SW 1271 (cell line): ENCODE measurements at regions not wholly inside any gene's neighbourhood (a gene's known extent, or its start where the extent isn't known, plus 50 kb on each side); places are given as distances from the start of the nearest gene placed in this dataset.
"Not testable (repeated sequence)": the region's sequence is repeated elsewhere in the genome, so short reads cannot be mapped to it uniquely, and the experiment has no call there.

Experiments
- DNase-seq, 2 experiments: peaks; one replicate each; lab custom pipeline; 2025; lab: John Stamatoyannopoulos, UW

DNA sequence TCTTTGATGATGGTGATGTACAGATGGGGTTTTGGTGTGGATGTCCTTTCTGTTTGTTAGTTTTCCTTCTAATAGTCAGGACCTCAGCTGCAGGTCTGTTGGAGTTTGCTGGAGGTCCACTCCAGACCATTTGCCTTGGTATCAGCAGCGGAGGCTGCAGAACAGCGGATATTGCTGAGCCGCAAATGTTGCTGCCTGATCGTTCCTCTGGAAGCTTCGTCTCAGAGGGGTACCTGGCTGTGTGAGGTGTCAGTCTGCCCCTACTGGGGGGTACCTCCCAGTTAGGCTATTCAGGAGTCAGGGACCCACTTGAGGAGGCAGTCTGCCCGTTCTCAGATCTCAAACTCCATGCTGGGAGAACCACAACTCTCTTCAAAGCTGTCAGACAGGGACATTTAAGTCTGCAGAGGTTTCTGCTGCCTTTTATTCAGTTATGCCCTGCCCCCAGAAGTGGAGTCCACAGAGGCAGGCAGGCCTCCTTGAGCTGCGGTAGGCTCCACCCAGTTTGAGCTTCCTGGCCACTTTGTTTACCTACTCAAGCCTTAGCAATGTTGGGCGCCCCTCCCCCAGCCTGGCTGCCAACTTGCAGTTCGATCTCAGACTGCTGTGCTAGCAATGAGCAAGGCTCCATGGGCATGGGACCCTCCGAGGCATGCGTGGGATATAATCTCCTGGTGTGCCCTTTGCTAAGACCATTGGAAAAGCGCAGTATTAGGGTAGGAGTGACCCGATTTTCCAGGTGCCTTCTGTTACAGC, 264.5 kb downstream of the MATN1 start:
- not testable (repeated sequence) for DNase-seq

DNA sequence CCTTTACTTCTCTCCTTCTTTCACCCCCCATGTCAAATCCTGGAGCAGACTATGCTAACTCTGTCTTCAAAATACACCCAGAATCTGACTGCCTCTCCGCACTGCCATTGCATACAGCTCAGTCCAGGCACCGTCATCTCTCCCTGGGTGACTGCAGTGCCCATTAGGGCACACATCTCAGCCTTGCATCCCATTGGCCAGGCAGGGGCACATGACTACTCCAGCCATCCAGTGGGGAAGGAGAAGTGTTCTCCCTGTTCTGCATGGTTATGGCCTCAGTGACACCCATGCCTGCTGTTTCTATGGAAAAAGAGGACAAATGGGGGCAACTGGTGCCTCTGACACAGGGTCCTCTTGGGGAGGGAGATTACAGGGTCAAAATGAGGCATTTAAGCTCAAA, 270.5 kb downstream of the MATN1 start:
- DNase-seq, result no peak

DNA sequence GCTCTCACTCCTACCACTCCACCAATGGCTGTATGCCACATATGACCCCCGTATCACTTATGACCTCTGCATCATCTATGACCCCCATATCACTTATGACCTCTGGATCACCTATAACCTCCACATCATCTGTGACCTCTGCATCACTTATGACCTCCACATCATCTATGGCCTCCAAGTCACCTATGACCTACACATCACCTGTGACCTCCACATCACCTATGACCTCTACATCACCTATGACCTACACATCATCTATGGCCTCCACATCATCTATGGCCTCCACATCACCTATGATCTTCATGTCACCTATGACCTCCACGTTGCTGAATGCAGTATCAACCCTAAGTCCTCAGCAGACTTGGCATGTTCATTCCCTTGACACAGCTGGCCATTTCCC, 271.2 kb downstream of the MATN1 start:
- DNase-seq, result no peak

DNA sequence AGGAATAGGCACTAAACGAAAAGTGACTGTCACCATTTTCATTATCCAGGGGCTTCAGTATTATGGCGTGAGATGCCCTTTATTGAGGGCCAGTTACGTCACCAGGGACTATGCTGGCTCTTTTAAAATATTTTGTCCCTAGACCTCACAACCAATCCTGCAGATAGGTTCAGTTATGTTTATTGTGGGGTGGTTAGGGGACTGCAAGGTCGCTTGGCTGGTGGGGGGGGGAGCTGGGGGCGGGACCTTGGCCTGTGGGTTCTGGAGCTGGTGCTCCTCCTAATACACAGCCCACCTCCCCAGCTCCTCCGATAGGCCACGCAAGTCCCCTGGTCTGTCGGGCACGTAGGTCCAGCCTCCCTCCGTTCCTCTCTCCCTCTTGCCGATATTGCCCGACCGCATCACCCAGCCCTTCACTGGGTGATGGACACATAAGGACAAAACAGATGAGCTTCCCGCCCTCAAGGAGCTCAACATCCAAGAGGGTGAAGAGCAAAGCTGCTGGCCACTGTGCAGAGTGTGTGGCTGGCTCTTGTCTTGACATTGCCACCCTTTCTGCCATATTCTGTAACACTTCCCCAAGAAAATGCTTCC, 271.8 kb downstream of the MATN1 start:
- DNase-seq, result no peak

DNA sequence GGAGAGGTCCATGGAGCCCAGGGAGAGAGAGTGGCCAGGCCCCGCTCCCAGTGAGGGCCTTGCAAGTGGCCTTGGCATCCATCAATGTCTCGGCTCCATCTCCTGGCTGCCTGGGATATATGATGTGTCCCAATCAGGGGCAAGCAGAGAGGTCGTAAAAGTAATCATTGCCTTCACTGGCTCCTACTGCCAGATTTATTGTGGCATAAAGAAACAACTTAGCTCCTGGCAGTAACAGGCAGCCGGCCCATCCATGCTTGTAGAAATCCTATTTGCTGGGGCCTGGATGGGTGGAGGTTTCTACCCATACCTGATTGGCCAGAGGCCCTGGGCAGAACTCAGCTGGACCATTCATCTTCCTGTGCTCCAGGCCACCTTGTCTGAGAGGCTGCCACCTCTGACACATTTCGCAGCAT, 272.6 kb downstream of the MATN1 start:
- DNase-seq, result no peak

DNA sequence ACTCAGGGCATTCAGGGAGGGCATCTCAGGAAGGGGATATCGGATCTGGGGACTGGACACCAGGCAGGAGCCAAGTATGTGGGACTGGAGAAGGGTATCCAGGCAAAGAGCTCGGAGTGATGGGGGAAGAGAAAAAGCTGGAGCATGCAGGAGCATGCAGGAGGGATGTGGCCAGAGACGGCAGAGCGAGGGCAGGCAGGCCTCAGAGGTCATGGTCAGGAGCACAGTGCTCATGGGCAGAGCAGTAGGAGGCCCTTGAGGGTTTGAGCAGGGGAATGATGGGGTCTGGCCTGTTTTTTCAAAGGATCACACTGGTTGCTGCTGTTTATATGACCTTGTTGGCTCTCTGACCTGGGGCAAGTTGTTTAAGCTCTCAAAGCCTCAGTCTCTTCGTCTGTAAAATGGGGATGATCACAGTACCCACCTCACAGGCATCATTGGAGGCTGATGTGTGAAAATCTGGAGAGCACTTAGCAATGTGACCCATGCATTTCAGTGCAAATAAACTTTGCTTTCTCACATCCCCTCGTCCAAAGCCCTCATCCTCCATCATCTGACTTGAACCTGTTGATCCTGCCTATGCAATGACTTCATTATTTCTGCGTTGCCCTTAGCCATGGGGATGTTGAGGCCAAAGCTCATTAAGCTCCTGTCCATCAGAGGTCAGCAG, 273.1 kb downstream of the MATN1 start:
- DNase-seq, result no peak

DNA sequence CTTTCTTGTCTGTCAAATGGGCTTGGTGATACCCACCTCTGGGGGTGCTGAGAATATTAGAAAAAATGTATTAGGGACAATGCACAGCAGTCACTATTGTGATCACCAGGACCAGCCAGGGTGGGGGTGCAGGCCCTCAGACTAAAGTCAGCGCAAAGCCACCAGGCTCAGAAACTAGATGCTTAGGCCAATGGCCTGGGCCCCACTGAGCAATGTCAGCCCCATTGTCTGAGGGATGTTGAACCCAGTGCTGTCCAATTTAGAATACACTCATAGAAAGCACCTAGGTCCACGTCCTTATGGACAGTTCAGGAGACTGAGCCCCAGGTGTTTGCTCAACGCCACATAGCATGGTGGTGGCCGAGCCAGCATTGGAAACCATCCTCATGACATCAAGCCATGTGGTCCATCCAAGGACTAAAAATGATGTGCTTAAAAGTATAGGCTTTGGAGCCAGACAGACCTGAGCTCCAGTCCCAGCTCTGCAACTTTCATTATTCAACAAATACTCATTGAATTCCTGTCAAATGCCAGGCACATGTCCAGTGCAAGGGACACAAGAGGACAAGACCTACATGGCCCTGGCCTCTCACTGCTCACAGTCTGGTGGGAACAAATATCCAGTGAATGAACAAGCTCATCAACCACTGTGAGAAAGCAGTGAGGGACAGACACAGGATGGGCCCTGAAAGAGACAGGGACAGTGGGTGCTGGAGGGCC, 273.8 kb downstream of the MATN1 start:
- no peak for DNase-seq

DNA sequence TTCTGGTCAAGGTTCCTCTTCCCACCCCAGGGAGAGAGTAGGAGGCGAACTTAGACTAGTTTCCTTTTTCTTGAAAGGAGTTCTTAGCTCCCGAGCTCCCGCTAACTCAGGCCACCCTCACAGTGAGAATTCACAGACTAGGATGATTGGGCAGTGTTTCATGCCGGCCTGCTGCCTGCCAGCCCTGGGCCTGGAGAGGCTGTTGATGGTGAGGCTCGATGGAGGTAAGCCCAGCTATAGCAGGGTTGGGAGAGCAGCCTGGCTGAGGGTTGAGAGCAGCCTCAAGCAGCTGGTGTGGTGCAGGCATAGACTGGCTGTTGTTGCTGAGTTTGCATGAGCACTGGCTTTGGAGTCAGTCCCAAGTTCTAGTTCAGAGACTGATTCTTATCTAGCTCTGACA, 274.4 kb downstream of the MATN1 start:
- no peak for DNase-seq

DNA sequence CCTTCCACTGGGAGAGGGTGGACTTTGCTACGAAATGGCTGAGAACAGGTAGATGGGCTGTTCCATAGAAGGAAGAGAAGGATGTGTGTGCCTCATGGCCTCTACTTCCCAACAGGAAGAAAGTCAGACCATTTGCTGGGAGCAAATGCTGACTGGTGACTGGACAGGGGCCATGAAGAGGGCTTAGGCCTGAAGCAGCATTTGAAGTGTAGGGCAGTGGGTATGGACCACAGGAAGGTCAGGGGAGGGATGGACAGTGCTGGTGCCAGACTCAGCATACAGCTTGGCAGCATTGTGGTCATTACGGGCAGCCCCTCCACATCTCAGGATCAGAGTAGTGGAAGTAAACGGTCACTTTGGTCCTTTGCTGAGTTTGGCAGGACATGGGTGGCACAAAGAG, 275.7 kb downstream of the MATN1 start:
- DNase-seq, result no peak

DNA sequence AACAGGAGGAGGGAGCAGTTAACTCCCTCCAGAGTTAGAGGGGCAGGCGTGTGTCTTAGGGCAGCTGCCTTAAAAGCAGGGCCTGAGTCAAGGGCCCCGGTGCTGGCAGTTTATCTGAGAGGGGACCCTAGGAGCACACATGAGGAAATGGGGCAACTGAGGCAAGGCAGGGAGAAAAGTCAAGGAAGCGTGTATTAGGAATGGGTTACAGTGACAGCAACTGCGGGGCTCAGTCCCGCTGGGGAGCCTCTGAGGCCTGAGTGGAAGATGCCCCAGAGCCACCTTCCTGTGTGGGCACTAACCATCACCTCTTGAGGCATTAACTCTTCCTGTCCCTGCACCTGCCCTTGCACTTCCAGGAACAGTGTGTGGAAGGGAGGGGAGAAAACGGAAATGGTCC, 276.3 kb downstream of the MATN1 start:
- no peak for DNase-seq

DNA sequence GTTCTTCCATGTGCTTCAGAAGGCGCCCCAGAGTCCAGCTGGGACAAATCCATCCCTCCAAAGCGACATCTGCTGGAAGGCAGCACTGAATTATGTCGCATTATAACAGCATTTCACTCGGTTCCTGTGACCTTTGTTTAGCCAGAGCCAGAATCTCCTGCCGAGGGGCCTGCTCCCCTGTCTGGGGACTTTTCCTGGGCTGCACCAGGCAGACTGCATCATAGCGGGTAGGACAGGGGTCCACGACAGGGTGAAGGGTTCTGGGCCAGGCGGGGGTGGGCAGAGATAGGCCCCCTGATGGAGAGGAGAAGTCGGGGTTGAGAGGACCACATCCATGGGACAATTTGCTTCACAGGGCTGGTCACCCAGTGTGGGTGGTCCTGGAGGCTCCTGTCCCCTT, 276.9 kb downstream of the MATN1 start:
- no peak for DNase-seq

DNA sequence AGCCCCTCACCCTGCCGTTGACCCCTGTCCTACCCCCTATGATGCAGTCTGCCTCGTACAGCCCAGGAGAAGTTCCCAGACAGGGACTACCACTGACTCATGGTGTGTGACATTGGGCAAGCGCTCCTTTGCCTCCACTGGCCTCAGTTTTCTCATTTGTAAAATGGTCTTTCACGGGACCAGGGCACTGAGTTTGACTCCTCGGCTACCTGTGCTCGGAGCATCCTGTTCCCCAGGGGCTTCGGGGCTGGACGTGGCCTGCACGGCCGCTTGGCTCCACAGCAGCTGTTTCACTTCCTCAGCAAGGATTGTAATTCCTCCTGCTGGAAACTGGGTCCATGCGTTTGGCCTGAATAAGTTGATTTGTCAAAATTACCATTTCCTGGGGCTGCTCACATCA, 277.3 kb downstream of the MATN1 start:
- no peak for DNase-seq

DNA sequence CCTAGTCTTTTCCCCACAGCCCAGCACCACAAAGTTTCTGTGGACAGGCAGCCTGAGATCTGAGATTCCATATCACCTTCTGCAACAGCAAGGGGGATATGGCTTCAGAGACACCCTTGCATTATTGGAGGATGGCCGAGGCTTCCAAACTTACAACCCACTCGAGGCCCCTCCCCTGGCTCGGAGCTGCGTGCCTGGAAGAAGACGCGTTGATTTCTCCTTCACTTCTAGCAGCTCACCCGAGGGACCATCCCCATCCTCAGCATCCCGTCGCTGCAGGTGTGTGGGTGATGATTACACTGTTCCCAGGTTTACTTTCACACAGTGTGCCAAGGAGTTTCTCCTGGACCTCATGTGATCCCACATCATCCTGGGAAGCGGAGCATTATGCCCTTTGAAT, 277.9 kb downstream of the MATN1 start:
- DNase-seq, result no peak

DNA sequence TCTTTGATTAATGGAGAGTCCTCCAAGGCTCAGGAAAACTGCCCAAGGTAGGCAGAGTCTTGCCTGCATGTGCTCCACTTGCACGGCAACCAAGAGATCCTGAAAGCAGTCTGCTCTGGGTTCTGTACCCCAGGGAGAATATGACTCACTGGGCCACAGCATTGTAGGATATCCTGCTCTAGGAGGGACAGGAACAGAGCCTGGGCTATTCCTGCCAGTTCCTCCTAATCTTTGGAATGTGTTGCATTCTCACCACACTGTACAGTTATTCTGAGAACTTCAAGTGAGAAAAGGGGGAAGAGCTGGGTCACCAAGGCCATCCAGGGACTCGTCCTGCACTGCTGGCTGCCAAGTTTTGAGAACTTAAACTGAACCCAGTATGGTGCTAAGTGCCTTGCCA, 278.5 kb downstream of the MATN1 start:
- DNase-seq, result no peak

DNA sequence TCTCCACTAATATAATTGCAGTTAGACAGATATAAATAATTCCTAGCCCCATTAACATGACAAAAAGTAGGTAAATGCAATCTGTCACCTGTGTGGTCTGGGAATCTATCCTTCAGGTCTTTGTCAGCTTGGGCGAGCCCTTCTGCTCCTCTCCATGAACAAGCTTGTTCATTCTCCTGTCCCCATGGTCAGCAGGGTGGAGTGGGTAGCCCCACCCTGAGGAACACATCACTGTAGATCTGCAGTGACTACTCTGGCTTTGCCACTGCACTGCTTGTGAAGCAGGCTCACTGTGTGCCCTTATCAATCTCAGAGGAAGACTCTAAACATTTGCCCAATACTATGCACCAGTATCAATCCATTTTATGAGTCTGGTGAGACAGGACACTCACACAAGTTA, 279.0 kb downstream of the MATN1 start:
- no peak for DNase-seq

DNA sequence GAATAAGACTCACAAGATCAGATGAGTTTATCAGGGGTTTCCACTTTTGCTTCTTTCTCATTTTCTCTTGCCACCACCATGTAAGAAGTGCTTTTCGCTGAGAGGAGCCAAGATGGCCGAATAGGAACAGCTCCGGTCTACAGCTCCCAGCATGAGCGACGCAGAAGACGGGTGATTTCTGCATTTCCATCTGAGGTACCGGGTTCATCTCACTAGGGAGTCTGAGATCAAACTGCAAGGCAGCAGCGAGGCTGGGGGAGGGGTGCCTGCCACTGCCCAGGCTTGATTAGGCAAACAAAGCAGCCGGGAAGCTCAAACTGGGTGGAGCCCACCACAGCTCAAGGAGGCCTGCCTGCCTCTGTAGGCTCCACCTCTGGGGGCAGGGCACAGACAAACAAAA, 285.1 kb downstream of the MATN1 start:
- DNase-seq, result not testable (repeated sequence)

DNA sequence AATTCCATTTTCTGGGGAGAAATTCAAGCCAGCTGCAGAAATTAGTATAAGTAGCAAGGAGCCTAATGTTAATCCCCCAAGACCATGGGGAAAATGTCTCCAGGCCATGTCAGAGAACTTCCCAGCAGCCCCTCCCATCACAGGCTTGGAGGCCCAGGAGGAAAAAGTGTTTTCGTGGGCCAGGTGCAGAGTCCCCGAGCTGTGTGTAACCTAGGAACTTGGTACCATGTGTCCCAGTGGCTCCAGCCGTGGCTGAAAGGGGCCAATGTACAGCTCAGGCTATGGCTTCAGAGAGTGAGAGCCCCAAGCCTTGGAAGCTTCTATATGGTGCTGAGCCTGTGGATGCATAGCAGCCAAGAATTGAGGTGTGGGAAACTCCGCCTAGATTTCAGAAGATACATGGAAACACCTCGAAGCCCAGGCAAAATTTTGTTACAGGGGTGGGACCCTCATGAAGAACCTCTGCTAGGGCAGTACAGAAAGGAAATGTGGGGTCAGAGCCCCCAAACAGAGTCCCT, 286.3 kb downstream of the MATN1 start:
- DNase-seq, result no peak

DNA sequence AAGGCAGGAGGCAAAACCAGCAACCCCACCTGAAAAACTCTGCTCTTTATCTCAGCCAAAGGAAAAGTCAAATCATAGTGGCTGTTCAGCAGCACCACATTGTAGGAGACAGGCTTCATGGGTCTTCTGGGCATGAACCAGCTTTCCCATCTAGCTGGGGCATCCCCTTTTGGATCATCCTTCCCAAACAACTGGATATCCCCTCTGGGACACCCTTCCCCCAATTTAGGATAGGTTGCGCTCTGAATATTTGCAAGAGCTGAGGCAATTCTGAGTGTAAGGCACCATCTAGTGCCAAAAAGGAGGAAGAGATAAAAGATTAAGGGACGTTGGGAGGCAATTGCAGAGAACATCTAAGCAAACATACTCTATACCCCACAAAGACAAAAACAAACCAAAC, 295.8 kb downstream of the MATN1 start:
- no peak for DNase-seq

DNA sequence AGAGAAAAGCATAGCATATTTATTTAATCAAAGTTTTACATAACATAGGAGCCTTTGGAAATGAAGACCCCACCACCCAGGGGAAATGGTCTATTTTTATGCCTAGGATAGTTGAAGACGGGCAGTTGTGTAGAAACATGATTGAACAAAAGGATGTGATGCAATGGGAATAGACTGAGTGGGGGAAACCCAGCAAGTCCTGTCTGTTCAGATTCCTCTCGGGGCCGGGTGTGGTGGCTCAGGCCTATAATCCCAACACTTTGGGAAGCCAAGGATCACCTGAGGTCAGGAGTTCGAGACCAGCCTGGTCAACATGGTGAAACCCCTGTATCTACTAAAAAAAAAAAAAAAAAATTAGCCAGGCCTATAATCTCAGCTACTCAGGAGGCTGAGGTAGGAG, 298.3 kb downstream of the MATN1 start:
- DNase-seq, result no peak

DNA sequence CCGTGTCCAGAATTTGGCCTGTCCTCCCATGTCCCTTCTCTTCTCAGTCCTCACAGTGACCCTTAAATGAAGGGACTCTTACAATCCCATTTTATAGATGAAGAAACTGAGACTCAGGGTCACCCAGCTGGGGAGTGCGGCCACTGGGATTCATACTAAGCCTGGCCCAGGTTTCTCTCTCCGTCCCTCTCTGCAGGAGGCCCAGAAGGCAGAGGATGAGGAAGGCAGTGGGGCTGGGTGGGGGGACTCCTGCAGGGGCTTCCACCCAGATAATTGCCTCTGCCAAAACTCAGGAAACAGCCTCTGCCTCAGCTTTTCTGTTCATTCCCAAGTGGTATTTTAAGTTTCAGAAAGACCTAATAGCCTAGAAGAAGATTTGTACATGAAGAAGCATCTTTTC, 299.8 kb downstream of the MATN1 start:
- DNase-seq, result no peak

DNA sequence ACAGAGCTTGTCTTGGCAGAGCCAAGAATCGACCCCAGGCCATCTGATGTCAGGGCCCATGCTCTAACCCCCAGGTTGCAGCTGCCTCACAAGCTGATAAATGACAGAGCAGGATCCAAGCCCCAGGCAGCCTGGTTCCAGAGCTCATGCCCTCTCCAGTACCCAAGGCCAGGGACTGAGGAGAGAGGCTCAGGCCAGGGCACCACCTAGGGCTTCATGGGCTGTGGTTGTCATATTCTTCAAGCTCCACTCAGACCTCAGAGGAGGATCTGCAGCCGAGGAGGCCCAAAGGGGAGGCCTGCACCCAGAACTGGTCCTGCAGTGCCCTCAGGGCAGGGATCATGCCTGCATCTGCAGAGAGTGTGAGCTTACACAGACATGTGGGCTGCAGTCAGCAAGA, 301.1 kb downstream of the MATN1 start:
- DNase-seq, result no peak

DNA sequence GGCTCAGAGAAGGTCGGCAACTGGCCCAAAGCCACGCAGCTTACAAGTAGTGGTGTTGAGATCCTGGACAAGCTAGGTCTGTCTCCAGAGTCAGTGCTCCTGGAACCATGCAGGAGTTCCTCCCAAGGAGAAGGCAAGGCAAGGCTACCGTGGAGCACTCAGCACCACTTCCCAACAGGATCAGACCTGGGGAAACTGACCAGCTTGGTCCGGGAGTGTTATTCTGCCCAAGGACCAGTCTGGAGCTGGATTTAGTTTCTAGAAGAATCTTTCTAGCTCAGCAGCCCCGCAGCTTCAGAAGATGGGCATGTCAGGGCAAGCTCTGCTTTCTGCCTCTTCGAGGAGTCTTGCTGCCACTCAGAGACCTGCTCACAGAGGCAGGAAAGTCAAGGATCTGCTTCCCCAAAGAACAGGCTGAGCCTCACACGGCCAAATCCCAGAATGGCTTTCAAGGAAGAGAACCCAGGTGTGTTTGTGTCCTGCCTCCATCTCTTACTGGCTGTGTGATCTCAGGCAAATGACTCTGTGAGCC, 302.8 kb downstream of the MATN1 start:
- no peak for DNase-seq
